ENCODE measurements at regions not wholly inside any gene's neighbourhood (a gene's known extent, or its start where the extent isn't known, plus 50 kb on each side); places are given as distances from the start of the nearest gene placed in this dataset.

GRCh38 chr7:142323706-142324105 is 65.8 kb upstream of the PRSS58 start:
- TF ChIP-seq CTCF (conservative IDR thresholded peaks at IDR 0.05 in 1 of 2, IDR thresholded peaks at IDR 0.05 in 1 of 2; ENCODE audit: low read depth in 1 of 2, low read length in 2 of 2) = no peak
- TF ChIP-seq EZH2 (IDR thresholded peaks at IDR 0.05; ENCODE audit: low read length, missing control alignments) = no peak
